Fibroblast of the aortic adventitia (primary cell): ENCODE measurements at regions not wholly inside any gene's neighbourhood (a gene's known extent, or its start where the extent isn't known, plus 50 kb on each side); places are given as distances from the start of the nearest gene placed in this dataset.
A peak's percentile ranks its signal among the peaks of the same experiment; 100 is the strongest.

Source experiments
- DNase-seq: peaks from one replicate; pipeline ENCODE4 v3.0.0-alpha.2; 2010; ENCODE audit warnings: low read depth
- H3K4me3 ChIP-seq: 2 replicates; pipeline ENCODE4 v1.5.1; 2011; ENCODE audit warnings: low read depth, mild to moderate bottlenecking, control low read depth, low read length, moderate library complexity
- TF ChIP-seq, protein P1 (sequence below): IDR thresholded peaks from 2 replicates; pipeline ENCODE4 v1.5.1; 2011; ENCODE audit warnings: mild to moderate bottlenecking, low read length, control low read depth, inconsistent platforms; ENCODE audit not compliant: insufficient read depth

DNA sequence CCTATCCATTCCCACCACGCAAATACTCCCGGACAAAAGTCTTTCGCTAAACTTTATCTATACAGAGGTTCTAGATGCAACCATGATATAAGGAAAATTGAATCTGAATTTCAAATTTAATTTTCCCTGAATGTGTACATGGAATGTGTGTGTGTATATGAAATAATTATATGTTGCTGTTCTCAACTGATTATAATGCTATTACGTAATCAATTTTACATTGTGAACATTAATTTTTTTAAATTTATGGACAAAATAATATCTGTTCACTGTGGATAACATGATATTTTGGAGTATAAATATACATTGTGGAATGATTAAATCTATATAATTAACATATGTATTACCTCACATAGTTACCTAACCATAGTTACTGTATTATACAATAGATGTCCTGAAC is 1250.6 kb downstream of the EFNA5 start:
- no peak overlapping the region for H3K4me3 ChIP-seq
- no peak for DNase-seq
- TF ChIP-seq, protein P1, sequence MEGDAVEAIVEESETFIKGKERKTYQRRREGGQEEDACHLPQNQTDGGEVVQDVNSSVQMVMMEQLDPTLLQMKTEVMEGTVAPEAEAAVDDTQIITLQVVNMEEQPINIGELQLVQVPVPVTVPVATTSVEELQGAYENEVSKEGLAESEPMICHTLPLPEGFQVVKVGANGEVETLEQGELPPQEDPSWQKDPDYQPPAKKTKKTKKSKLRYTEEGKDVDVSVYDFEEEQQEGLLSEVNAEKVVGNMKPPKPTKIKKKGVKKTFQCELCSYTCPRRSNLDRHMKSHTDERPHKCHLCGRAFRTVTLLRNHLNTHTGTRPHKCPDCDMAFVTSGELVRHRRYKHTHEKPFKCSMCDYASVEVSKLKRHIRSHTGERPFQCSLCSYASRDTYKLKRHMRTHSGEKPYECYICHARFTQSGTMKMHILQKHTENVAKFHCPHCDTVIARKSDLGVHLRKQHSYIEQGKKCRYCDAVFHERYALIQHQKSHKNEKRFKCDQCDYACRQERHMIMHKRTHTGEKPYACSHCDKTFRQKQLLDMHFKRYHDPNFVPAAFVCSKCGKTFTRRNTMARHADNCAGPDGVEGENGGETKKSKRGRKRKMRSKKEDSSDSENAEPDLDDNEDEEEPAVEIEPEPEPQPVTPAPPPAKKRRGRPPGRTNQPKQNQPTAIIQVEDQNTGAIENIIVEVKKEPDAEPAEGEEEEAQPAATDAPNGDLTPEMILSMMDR, result no peak

DNA sequence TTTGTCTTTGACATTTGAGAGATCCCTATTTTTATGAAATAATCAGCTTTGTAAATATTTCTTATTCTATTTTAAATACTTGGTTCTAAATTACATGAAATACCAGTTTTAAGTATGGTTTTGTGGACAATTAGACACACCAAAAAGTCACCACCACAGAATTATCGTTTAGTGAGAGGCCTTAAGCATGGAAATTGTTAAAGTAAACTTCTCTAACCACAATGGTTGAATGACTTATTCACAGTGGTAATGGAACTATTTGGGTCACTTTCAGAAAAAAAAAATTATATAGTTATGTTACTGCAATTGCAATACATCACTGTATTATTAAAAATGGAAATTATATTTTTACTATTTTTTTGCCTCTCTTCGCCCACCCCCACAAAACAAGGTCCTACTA is 1252.5 kb downstream of the EFNA5 start:
- TF ChIP-seq, protein P1, result no peak
- H3K4me3 ChIP-seq, result no peak overlapping the region
- DNase-seq, result no peak

DNA sequence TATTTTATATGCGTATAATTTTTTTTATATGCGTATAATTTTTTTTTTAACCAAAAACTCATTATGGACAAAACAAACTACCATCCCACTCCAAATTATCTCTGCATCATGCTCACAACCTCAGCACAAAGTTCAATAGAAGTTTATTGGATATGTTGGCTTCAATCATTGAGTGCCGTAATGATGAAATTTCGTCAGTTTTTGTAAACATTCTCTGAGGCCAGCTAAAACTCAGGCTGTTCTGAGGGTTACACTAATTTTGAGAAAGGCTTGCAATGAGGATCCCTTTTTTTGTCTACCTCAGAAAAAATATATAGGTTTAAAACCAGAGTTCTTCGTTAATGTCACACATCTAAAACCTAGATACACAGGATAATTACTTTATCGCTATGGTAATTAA is 1253.2 kb downstream of the EFNA5 start:
- TF ChIP-seq, protein P1, result no peak
- DNase-seq, result no peak
- no peak overlapping the region for H3K4me3 ChIP-seq

DNA sequence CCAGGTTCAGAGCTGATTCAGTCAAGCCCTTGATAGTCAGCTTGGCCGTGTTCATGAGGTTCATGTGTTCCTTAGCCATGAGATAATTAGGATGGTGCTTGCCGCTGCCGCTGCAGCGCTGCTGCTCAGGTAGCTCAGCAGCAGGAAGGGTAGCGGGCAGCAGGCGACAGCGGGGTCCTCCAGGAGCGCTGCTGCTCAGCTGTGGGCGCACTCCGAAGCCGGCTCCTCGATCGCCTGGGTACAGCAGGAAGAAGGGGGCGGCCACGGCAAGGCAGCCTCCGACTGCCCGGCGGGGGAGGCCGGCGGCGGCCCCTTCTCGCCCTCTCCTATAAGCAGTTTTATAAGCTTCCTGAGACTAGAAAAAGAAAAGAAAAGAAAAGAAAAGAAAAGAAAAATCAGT is 1253.6 kb downstream of the EFNA5 start:
- DNase-seq, result no peak
- H3K4me3 ChIP-seq, result no peak overlapping the region
- TF ChIP-seq, protein P1, result no peak

- no peak overlapping the region for H3K4me3 ChIP-seq
- TF ChIP-seq, protein P1, result no peak
- peak; percentile 75 for DNase-seq
Measured at GRCh38 chr5:106415541-106415940, 1255.2 kb downstream of the EFNA5 start.

- no peak for DNase-seq
- TF ChIP-seq, protein P1, result no peak
- no peak overlapping the region for H3K4me3 ChIP-seq
Measured at GRCh38 chr5:106414342-106414741, 1256.4 kb downstream of the EFNA5 start.

DNA sequence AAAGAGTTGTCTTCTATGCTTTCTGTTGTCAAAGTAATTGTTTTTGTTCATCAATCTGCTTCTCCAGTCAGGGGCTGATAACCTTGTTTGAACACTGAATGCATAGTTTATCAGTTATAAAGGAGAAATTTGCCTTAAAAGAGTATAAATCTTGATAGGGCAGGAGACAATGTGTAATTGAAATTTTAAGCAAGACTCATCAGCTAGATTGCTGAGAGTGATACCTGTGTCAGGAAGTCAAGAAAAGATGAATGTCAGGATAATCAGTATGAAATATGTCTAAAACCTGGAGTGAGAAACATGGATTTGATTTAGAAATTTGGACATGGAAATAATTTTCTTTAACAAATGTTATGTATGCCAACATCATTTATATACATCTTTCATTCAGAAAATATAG is 1258.1 kb downstream of the EFNA5 start:
- TF ChIP-seq, protein P1, result no peak
- H3K4me3 ChIP-seq, result no peak overlapping the region
- DNase-seq, result no peak
